Tibial nerve (tissue), 4 donors: ENCODE measurements at regions not wholly inside any gene's neighbourhood (a gene's known extent, or its start where the extent isn't known, plus 50 kb on each side); places are given as distances from the start of the nearest gene placed in this dataset.

Experiments
- DNase-seq, 2 donors: peaks; one replicate each; pipeline ENCODE4 v3.0.0-alpha.2; 2019; ENCODE audit warnings: low spot score in 2 of 2
- H3K27ac ChIP-seq, 4 donors: fragments of 200-600 bp; sonication (generic) in 3 of 4; one replicate each; pipeline ENCODE4 v1.5.1; 2017 to 2019; ENCODE audit warnings: mild to moderate bottlenecking in 1 of 4
- H3K27me3 ChIP-seq, 2 donors: fragments of 200-600 bp; sonication (generic) in 1 of 2; one replicate each; pipeline versions ENCODE4 v1.5.1 to v1.6.0; 2017 to 2019
- H3K36me3 ChIP-seq, 3 donors: fragments of 200-600 bp; sonication (generic); one replicate each; pipeline ENCODE4 v1.5.1; 2018 to 2019
- H3K4me1 ChIP-seq, 4 donors: fragments of 200-600 bp; sonication (generic) in 3 of 4; one replicate each; pipeline ENCODE4 v1.5.1; 2017 to 2019
- H3K4me3 ChIP-seq, 4 donors: fragments of 200-600 bp; sonication (generic) in 3 of 4; one replicate each; pipeline ENCODE4 v1.5.1; 2017 to 2019; ENCODE audit warnings: mild to moderate bottlenecking in 1 of 4, moderate library complexity in 1 of 4
- H3K9me3 ChIP-seq, 4 donors: fragments of 200-600 bp; sonication (generic) in 3 of 4; one replicate each; pipeline ENCODE4 v1.5.1; 2017 to 2019
- CTCF ChIP-seq, 5 experiments: fragments of 200-600 bp in 3 of 5; fragments of 450-650 bp in 2 of 5; sonication (generic) in 3 of 5; IDR thresholded peaks; one replicate each; pipeline ENCODE4 v1.5.1; 2016 to 2019; ENCODE audit warnings: antibody characterized with exemption in 5 of 5, mild to moderate bottlenecking in 3 of 5, moderate library complexity in 2 of 5
- EP300 ChIP-seq, 2 donors: sonication (generic); formaldehyde crosslinking; IDR thresholded peaks; one replicate each; pipeline ENCODE4 v1.6.1; 2017; ENCODE audit warnings: antibody characterized with exemption in 2 of 2, mild to moderate bottlenecking in 1 of 2
- POLR2A ChIP-seq, 2 donors: fragments of 450-650 bp; IDR thresholded peaks; one replicate each; pipeline ENCODE4 v1.6.1; 2017; ENCODE audit warnings: antibody characterized with exemption in 2 of 2, mild to moderate bottlenecking in 2 of 2, moderate library complexity in 2 of 2
- WGBS, 2 donors: methylation state at CpG; one replicate each; pipeline ENCODE4 v1.1.5; 2018; 5-methylcytosine and 5-hydroxymethylcytosine counted together

DNA sequence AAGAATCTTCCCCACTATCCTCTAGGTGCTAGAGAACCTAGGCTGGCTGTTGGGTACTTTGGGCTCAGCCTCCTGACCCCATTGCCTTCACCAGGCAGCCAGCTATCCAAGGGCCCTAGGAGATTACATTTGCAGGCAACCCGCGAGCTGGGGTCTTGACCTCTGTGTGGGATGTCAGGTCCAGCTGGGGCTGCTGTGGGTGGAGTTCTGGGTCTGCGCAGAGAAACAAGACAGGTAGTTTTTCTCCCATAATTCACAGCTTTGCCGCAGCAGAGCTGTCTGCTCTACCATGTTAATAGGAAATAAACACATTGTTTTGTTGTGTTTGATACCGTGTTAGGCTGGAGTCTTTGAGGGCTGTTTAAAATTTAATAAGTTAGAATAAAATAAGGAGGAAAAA is 142.8 kb upstream of the PLET1 start:
- H3K9me3 ChIP-seq: no peaks in the 10 kb centered on the region
- no peaks in the 10 kb centered on the region for H3K36me3 ChIP-seq
- no peak overlapping the region for H3K4me3 ChIP-seq
- no peaks in the 10 kb centered on the region for H3K4me1 ChIP-seq
- H3K27ac ChIP-seq: no peak overlapping the region
- H3K27me3 ChIP-seq: no peaks in the 10 kb centered on the region
- TF ChIP-seq POLR2A (IDR thresholded peaks at IDR 0.05): no peak
- no peak for TF ChIP-seq CTCF (IDR thresholded peaks at IDR 0.05)
- no peak for TF ChIP-seq EP300 (IDR thresholded peaks at IDR 0.05)
- 80 to 89% methylated on average over 5 of the region's 5 CpGs for WGBS, 2 donors
- DNase-seq: no peak

GRCh38 chr11:112404112-112404511 is 143.5 kb upstream of the PLET1 start:
- no peaks in the 10 kb centered on the region for H3K4me1 ChIP-seq
- H3K27me3 ChIP-seq: no peaks in the 10 kb centered on the region
- no peaks in the 10 kb centered on the region for H3K9me3 ChIP-seq
- no peak for DNase-seq
- TF ChIP-seq EP300 (IDR thresholded peaks at IDR 0.05) (no peak), POLR2A (IDR thresholded peaks at IDR 0.05) (no peak), CTCF (IDR thresholded peaks at IDR 0.05) (no peak)
- no peak overlapping the region for H3K4me3 ChIP-seq
- no peaks in the 10 kb centered on the region for H3K36me3 ChIP-seq
- WGBS, 2 donors: 33 to 88% methylated on average over 1 of the region's 1 CpG
- no peak overlapping the region for H3K27ac ChIP-seq

- 34 to 41% methylated on average over 7 of the region's 7 CpGs for WGBS, 2 donors
- no peaks in the 10 kb centered on the region for H3K27me3 ChIP-seq
- H3K4me3 ChIP-seq: no peak overlapping the region
- peaks cover 0 to 2% (median 0%) of the 10 kb centered on the region in 4 donors for H3K9me3 ChIP-seq
- no peak for DNase-seq
- H3K36me3 ChIP-seq: no peaks in the 10 kb centered on the region
- H3K27ac ChIP-seq: no peak overlapping the region
- no peaks in the 10 kb centered on the region for H3K4me1 ChIP-seq
- TF ChIP-seq POLR2A (IDR thresholded peaks at IDR 0.05) (no peak), EP300 (IDR thresholded peaks at IDR 0.05) (no peak), CTCF (IDR thresholded peaks at IDR 0.05) (no peak)
Observed at GRCh38 chr11:112408517-112408916, 147.9 kb upstream of the PLET1 start.

GRCh38 chr11:112410325-112410724 is 149.7 kb upstream of the PLET1 start:
- H3K36me3 ChIP-seq: no peaks in the 10 kb centered on the region
- DNase-seq: no peak
- H3K27me3 ChIP-seq: no peaks in the 10 kb centered on the region
- H3K4me3 ChIP-seq: no peak overlapping the region
- H3K27ac ChIP-seq: no peak overlapping the region
- no peaks in the 10 kb centered on the region for H3K4me1 ChIP-seq
- TF ChIP-seq CTCF (IDR thresholded peaks at IDR 0.05): no peak
- no peak for TF ChIP-seq POLR2A (IDR thresholded peaks at IDR 0.05)
- no peak for TF ChIP-seq EP300 (IDR thresholded peaks at IDR 0.05)
- peaks cover 0 to 17% (median 4%) of the 10 kb centered on the region in 4 donors for H3K9me3 ChIP-seq
- WGBS, 2 donors: 39 to 62% methylated on average over 6 of the region's 6 CpGs

DNA sequence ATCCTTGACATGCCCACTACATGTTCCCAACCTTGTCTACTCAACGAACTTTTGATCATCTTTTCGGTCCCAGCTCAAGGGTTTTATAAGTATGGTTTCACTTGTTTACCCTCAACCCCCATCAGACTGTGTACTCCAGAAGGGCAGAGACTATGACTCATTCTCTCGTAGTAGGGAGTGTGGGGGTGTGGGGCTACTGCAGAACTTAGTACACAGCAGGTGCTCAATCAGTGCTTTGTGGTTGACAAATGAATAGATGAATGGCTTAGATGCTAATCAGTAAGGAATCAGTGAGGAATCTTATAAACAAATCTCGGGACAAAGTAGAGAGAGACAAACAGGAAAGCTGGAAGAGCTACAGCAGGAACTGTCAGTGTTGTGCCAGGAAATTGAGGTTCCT is 151.7 kb upstream of the PLET1 start:
- H3K4me1 ChIP-seq: no peaks in the 10 kb centered on the region
- TF ChIP-seq CTCF (IDR thresholded peaks at IDR 0.05): no peak
- no peak for TF ChIP-seq EP300 (IDR thresholded peaks at IDR 0.05)
- no peak for TF ChIP-seq POLR2A (IDR thresholded peaks at IDR 0.05)
- no peak overlapping the region for H3K27ac ChIP-seq
- no peaks in the 10 kb centered on the region for H3K36me3 ChIP-seq
- DNase-seq: no peak
- no peaks in the 10 kb centered on the region for H3K27me3 ChIP-seq
- peaks cover 0 to 19% (median 4%) of the 10 kb centered on the region in 4 donors for H3K9me3 ChIP-seq
- 72 to 80% methylated on average over 4 of the region's 4 CpGs for WGBS, 2 donors
- no peak overlapping the region for H3K4me3 ChIP-seq
